ENCODE measurements at regions not wholly inside any gene's neighbourhood (a gene's known extent, or its start where the extent isn't known, plus 50 kb on each side); places are given as distances from the start of the nearest gene placed in this dataset.
"Not testable (repeated sequence)": the region's sequence is repeated elsewhere in the genome, so short reads cannot be mapped to it uniquely, and the experiment has no call there.

DNA sequence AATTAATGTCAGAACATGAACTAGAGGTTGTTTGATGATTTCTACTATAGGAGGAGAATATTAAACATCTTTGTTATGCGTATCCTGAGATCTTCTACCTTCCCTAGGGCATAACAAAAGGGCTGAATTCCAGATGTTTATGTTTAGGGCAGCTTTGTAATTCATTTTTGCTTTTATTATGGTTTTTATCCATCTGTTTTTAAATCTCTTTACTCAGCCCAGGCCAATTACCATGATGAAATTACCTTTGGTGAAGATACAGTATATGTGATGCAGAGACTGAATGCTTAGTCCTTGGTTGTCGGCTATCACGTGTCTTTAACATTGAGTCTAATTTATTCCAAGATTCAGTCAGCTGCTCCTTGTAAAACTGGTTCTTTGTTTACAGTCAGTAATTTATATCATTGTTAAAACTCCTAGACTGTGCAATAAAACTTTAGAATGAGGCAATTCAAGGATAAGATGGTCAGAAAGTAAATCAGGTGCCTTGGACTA is 176.9 kb downstream of the CTH start:
- Histone ChIP-seq H3K27ac (no peak overlapping the region), H3K36me3 (no peaks in the 10 kb centered on the region), H3K27me3 (no peaks in the 10 kb centered on the region), H3K4me1 (no peaks in the 10 kb centered on the region), H3K4me3 (no peak overlapping the region), H3K9me3 (no peaks in the 10 kb centered on the region)
- ATAC-seq = no peak
- 75 to 83% methylated on average over 3 of the region's 3 CpGs for WGBS, 2 donors (ENCODE audit: low coverage in 1 of 2)
- TF ChIP-seq EP300 (IDR thresholded peaks at IDR 0.05) = no peak
- no peak for TF ChIP-seq POLR2A (IDR thresholded peaks at IDR 0.05)
- TF ChIP-seq, protein P1, sequence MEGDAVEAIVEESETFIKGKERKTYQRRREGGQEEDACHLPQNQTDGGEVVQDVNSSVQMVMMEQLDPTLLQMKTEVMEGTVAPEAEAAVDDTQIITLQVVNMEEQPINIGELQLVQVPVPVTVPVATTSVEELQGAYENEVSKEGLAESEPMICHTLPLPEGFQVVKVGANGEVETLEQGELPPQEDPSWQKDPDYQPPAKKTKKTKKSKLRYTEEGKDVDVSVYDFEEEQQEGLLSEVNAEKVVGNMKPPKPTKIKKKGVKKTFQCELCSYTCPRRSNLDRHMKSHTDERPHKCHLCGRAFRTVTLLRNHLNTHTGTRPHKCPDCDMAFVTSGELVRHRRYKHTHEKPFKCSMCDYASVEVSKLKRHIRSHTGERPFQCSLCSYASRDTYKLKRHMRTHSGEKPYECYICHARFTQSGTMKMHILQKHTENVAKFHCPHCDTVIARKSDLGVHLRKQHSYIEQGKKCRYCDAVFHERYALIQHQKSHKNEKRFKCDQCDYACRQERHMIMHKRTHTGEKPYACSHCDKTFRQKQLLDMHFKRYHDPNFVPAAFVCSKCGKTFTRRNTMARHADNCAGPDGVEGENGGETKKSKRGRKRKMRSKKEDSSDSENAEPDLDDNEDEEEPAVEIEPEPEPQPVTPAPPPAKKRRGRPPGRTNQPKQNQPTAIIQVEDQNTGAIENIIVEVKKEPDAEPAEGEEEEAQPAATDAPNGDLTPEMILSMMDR (IDR thresholded peaks at IDR 0.05) = no peak
- no peak for TF ChIP-seq POLR2AphosphoS5 (IDR thresholded peaks at IDR 0.05)

DNA sequence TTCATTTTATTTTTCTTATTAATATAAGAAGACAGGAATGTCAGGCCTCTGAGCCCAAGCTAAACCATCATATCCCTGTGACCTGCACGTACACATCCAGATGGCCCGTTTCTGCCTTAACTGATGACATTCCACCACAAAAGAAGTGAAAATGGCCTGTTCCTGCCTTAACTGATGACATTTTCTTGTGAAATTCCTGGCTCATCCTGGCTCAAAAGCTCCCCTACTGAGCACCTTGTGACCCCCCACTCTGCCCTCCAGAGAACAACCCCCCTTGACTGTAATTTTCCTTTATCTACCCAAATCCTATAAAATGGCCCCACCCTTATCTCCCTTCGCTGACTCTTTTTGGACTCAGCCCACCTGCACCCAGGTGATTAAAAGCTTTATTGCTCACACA is 182.5 kb downstream of the CTH start:
- 78 to 88% methylated on average over 2 to 3 of the region's 3 CpGs for WGBS, 2 donors (ENCODE audit: low coverage in 1 of 2)
- not testable (repeated sequence) for H3K4me3 ChIP-seq, H3K27me3 ChIP-seq, H3K9me3 ChIP-seq, H3K4me1 ChIP-seq, ATAC-seq, H3K27ac ChIP-seq, H3K36me3 ChIP-seq

DNA sequence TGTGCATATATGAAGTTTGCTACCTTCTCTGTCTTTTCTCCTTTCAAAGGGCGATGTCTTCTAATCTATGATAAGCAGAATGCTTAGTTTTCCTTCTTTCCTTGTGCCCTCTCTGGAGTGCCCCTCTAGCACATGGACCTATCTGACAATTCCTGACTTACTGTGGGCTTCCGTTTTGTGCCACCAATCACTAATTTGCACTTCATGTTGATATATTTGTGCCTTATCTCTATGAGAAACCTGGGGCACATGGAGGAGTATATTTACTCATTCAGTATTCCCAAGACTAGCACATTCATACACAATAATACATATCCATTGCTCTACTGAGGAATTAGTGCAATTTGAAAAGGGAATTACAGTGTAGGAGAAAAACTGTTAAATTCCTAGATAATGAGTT is 197.7 kb downstream of the CTH start:
- H3K4me3 ChIP-seq = no peak overlapping the region
- 65 to 100% methylated on average over 2 of the region's 2 CpGs for WGBS, 2 donors (ENCODE audit: low coverage in 1 of 2)
- H3K36me3 ChIP-seq = no peaks in the 10 kb centered on the region
- no peak for ATAC-seq
- no peaks in the 10 kb centered on the region for H3K4me1 ChIP-seq
- H3K27ac ChIP-seq = no peak overlapping the region
- TF ChIP-seq POLR2AphosphoS5 (IDR thresholded peaks at IDR 0.05) (no peak), POLR2A (IDR thresholded peaks at IDR 0.05) (no peak), EP300 (IDR thresholded peaks at IDR 0.05) (no peak)
- TF ChIP-seq, protein P1 (IDR thresholded peaks at IDR 0.05) = no peak
- H3K27me3 ChIP-seq = no peaks in the 10 kb centered on the region
- H3K9me3 ChIP-seq = peaks cover 0 to 6% (median 0%) of the 10 kb centered on the region in 3 donors

DNA sequence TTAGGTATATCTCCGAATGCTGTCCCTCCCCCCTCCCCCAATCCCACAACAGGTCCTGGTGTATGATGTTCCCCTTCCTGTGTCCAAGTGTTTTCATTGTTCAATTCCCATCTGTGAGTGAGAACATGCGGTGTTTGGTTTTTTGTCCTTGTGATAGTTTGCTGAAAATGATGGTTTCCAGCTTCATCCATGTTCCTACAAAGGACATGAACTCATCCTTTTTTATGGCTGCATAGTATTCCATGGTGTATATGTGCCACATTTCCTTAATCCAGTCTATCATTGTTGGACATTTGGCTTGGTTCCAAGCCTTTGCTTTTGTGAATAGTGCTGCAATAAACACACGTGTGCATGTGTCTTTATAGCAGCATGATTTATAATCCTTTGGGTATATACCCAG is 199.1 kb downstream of the CTH start:
- H3K27me3 ChIP-seq, H3K4me1 ChIP-seq, H3K4me3 ChIP-seq, H3K36me3 ChIP-seq, H3K27ac ChIP-seq, ATAC-seq, H3K9me3 ChIP-seq: not testable (repeated sequence)
- WGBS, 2 donors (ENCODE audit: low coverage in 1 of 2) = 43 to 76% methylated on average over 1 to 2 of the region's 3 CpGs

DNA sequence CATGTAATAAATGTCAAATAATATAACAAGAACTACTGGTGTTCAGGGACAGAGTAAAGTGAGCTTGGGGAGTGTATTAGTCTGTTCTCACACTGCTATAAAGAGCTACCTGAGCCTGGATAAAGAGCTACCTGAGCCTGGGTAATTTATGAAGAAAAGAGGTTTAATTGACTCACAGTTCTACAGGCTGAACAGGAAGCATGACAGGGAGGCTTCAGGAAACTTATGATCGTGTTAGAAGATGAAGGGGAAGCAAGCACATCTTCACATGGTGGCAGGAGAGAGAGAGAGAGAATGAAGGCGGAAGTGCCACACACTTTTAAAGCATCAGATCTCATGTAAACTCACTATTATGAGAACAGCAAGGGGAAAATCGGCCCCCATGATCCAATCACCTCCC is 205.9 kb downstream of the CTH start:
- Histone ChIP-seq H3K36me3 (no peaks in the 10 kb centered on the region), H3K27me3 (no peaks in the 10 kb centered on the region), H3K4me3 (no peak overlapping the region), H3K27ac (no peak overlapping the region), H3K4me1 (no peaks in the 10 kb centered on the region), H3K9me3 (no peaks in the 10 kb centered on the region)
- WGBS, 2 donors (ENCODE audit: low coverage in 1 of 2) = 64 to 68% methylated on average over 3 of the region's 3 CpGs
- TF ChIP-seq, protein P1 (IDR thresholded peaks at IDR 0.05) = no peak
- TF ChIP-seq EP300 (IDR thresholded peaks at IDR 0.05) = no peak
- TF ChIP-seq POLR2AphosphoS5 (IDR thresholded peaks at IDR 0.05) = no peak
- no peak for TF ChIP-seq POLR2A (IDR thresholded peaks at IDR 0.05)
- no peak for ATAC-seq

DNA sequence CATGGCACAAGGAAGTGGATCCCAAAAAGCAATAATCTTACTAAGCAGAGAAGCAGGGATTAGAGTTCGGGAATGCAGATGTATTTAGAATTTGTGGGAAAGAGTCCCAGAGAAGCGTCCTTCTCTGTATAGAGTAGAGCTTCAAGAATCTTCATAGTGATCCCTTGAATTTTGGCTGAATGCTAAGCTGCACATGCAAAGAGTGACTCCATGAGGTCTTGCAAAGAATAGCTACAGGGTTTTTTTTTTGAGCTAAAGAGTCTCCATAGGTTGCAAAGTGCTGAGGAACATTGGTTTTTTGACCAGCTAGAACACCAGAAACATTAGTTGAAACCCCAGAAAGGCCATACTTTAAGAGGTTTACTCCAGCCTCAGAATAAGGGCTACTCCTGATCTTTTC is 206.7 kb downstream of the CTH start:
- Histone ChIP-seq H3K36me3 (no peaks in the 10 kb centered on the region), H3K27ac (no peak overlapping the region), H3K27me3 (no peaks in the 10 kb centered on the region), H3K9me3 (no peaks in the 10 kb centered on the region), H3K4me3 (no peak overlapping the region), H3K4me1 (no peaks in the 10 kb centered on the region)
- no peak for ATAC-seq
- TF ChIP-seq POLR2A (IDR thresholded peaks at IDR 0.05) (no peak), EP300 (IDR thresholded peaks at IDR 0.05) (no peak), POLR2AphosphoS5 (IDR thresholded peaks at IDR 0.05) (no peak)
- TF ChIP-seq, protein P1 (IDR thresholded peaks at IDR 0.05) = no peak
- WGBS, 2 donors (ENCODE audit: low coverage in 1 of 2) = 77 to 88% methylated on average over 2 of the region's 2 CpGs

Data from gastroesophageal sphincter (tissue), 4 donors.